BE2C (cell line): ENCODE measurements at regions not wholly inside any gene's neighbourhood (a gene's known extent, or its start where the extent isn't known, plus 50 kb on each side); places are given as distances from the start of the nearest gene placed in this dataset.

Experiments used
- DNase-seq: peaks from one replicate; pipeline ENCODE4 v3.0.0-alpha.2; 2020
- H3K27me3 ChIP-seq: fragments of 250-450 bp; sonication (Bioruptor Pico); 2 replicates; pipeline ENCODE4 v1.5.1; 2020; ENCODE audit warnings: mild to moderate bottlenecking
- H3K36me3 ChIP-seq: fragments of 250-450 bp; sonication (Bioruptor Pico); 2 replicates; pipeline ENCODE4 v1.5.1; 2020; ENCODE audit warnings: mild to moderate bottlenecking
- H3K4me1 ChIP-seq: fragments of 250-450 bp; sonication (Bioruptor Pico); 2 replicates; pipeline ENCODE4 v1.5.1; 2020
- H3K4me3 ChIP-seq: 2 replicates; pipeline ENCODE4 v1.5.1; 2011; ENCODE audit warnings: low read depth, low read length
- H3K9me3 ChIP-seq: fragments of 250-450 bp; sonication (Bioruptor Pico); 2 replicates; pipeline ENCODE4 v1.5.1; 2020
- CTCF ChIP-seq: IDR thresholded peaks from 2 replicates; pipeline ENCODE4 v1.5.1; 2012; ENCODE audit warnings: mild to moderate bottlenecking, low read depth, low read length

DNA sequence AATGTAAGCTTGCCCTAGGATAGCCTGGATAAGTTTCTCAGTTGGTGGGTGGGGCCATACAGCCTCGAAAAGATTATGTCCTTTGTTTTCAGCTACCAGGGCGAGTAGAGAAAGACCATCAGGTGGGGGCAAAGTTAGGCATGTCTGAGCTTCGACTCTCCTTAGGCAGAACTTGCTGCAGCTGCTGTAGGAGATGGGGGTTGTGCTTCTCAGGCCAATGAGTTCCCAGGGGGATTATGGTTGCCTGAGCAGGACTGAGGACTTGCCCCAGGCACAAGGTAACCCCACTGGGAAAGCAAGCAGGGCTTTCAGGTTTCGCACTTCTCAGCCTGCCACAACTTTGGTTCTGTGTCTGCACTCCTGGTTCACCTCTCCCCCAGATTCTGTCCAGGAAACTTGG, 173.4 kb upstream of the SESN3 start:
- Histone ChIP-seq H3K9me3 (no peaks in the 10 kb centered on the region; the same call in 1 of the 2 replicates), H3K4me3 (no peak overlapping the region), H3K36me3 (no peaks in the 10 kb centered on the region), H3K27me3 (no peaks in the 10 kb centered on the region), H3K4me1 (peaks cover 14% of the 10 kb centered on the region)
- peak; percentile 34 for DNase-seq
- no peak for TF ChIP-seq CTCF

DNA sequence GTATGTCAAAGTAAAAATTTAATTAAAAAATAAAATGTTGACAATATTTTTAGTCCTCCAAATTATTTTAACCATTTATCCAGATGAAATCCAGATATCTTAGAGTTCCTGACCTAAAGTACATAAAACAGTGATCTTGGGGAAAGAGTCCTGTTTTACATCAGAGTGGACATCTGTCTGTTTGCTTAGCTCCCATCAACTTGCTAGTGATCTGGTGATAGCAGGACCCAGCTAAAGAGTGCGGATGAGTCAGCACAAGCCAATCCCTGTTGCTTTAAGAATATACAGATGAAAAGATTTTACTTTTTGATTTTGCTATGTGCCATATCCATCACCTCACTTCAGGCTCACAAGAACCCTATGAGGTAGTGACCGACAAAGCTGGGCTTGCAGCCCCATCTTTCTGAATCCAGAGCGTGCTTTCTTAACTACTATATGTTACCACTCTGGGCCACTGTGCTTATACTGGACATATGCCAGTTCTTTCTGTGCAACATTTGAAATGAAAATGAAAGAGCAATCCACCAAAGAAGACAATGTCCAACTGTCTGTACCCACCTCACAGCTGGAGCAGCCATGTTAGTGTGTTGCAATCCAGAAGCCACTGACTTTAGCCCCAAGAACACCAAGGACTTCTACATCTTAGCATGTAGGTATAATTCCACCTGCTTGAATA, 167.6 kb upstream of the SESN3 start:
- H3K36me3 ChIP-seq, result no peaks in the 10 kb centered on the region
- TF ChIP-seq CTCF, result no peak
- H3K27me3 ChIP-seq, result no peaks in the 10 kb centered on the region
- H3K4me3 ChIP-seq, result peak overlapping the region; percentile 14
- peak; percentile 48 for DNase-seq
- H3K4me1 ChIP-seq, result peaks cover 6% of the 10 kb centered on the region
- no peaks in the 10 kb centered on the region for H3K9me3 ChIP-seq

DNA sequence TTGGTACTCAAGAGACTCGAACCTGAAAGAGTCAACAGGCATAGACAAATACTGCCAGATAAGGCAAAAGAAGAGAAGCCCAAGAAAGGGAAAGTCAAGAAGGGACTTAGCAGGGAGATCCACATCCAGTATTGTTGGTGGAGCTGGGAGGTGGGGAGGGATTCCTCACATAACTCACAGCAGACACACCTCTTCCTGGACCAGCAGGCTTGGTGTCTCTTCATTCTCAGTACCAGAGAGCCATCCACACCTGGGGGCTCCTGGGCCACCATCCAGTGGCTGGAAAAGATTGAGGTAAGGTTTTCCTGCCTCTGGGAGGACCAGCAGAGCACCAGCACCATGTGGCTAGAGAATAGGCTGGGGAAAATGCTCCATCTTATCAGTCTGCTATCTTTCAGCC, 161.6 kb upstream of the SESN3 start:
- no peaks in the 10 kb centered on the region for H3K9me3 ChIP-seq
- H3K27me3 ChIP-seq, result no peaks in the 10 kb centered on the region
- TF ChIP-seq CTCF, result no peak
- no peaks in the 10 kb centered on the region for H3K36me3 ChIP-seq
- DNase-seq, result no peak
- no peak overlapping the region for H3K4me3 ChIP-seq
- H3K4me1 ChIP-seq, result no peaks in the 10 kb centered on the region; the same call in 1 of the 2 replicates

DNA sequence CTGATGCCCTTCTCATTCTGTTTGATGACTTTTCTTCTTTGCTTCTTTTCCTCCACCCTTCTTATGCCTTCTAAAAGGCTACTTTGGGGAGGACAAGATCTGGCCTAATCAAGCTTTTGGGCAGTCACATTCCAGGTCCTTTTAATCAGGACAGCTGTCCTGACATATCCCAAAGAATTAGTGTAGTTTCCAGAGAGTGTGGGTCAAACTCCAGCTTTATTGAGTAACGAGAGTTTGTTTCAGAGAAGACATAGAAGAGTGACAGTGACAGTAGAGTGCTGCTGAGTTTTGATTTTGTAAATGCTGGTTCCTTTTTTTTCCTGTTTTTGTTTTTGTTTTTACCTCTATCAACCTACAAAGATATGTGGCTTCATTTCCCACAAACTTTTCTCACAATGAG, 158.4 kb upstream of the SESN3 start:
- Histone ChIP-seq H3K4me3 (no peak overlapping the region), H3K9me3 (no peaks in the 10 kb centered on the region), H3K27me3 (no peaks in the 10 kb centered on the region), H3K4me1 (no peaks in the 10 kb centered on the region; the same call in 1 of the 2 replicates), H3K36me3 (no peaks in the 10 kb centered on the region)
- DNase-seq, result no peak
- TF ChIP-seq CTCF, result no peak

GRCh38 chr11:95388086-95388485, 157.1 kb upstream of the SESN3 start:
- DNase-seq, result no peak
- Histone ChIP-seq H3K4me1 (no peaks in the 10 kb centered on the region; the same call in 1 of the 2 replicates), H3K36me3 (no peaks in the 10 kb centered on the region), H3K27me3 (no peaks in the 10 kb centered on the region), H3K4me3 (no peak overlapping the region), H3K9me3 (no peaks in the 10 kb centered on the region)
- TF ChIP-seq CTCF, result no peak

GRCh38 chr11:95387325-95387724, 156.3 kb upstream of the SESN3 start:
- DNase-seq, result no peak
- Histone ChIP-seq H3K36me3 (no peaks in the 10 kb centered on the region), H3K4me1 (no peaks in the 10 kb centered on the region; the same call in 1 of the 2 replicates), H3K4me3 (no peak overlapping the region), H3K9me3 (no peaks in the 10 kb centered on the region), H3K27me3 (no peaks in the 10 kb centered on the region)
- no peak for TF ChIP-seq CTCF
